ENCODE measurements at regions not wholly inside any gene's neighbourhood (a gene's known extent, or its start where the extent isn't known, plus 50 kb on each side); places are given as distances from the start of the nearest gene placed in this dataset.
"Not testable (repeated sequence)": the region's sequence is repeated elsewhere in the genome, so short reads cannot be mapped to it uniquely, and the experiment has no call there.

DNA sequence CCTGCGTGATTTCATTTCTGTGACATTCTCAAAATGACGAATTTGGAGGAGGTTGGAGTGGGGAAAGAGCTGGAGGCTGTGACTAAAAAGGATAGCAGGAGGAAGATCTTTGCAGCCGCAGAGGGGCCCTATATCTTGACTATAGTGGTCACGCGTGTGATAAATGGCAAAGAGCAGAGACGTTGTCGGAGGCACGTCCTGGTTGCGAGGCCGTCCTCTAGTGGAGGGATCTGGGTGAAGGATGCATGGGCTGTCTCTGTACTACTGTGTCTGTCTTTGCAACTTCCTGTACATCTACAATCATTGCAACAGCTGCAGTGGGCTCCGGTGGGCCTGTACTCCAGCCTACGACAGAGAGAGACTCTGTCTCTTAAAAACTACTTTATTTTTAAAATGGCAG lies 76.6 kb downstream of the YTHDF1 start:
- H3K36me3 ChIP-seq = no peaks in the 10 kb centered on the region
- no peak overlapping the region for H3K4me3 ChIP-seq
- no peaks in the 10 kb centered on the region for H3K27me3 ChIP-seq
- intact Hi-C loops (cut with DNase I) = no loop called here
- H3K4me1 ChIP-seq = no peaks in the 10 kb centered on the region
- TF ChIP-seq CTCF (IDR thresholded peaks at IDR 0.05) (no peak), POLR2A (IDR thresholded peaks at IDR 0.05) (no peak), POLR2AphosphoS5 (IDR thresholded peaks at IDR 0.05; ENCODE audit: insufficient read depth in 1 of 2, low read depth in 1 of 2) (no peak)
- no peak for DNase-seq (ENCODE audit: extremely low spot score in 2 of 2)
- no peaks in the 10 kb centered on the region for H3K9me3 ChIP-seq
- H3K27ac ChIP-seq = no peak overlapping the region

GRCh38 chr20:63138855-63139341 lies 77.0 kb downstream of the YTHDF1 start:
- no peak for DNase-seq (ENCODE audit: extremely low spot score in 2 of 2)
- no peaks in the 10 kb centered on the region for H3K4me1 ChIP-seq
- H3K36me3 ChIP-seq = no peaks in the 10 kb centered on the region
- intact Hi-C loops (cut with DNase I) = no loop called here
- no peaks in the 10 kb centered on the region for H3K9me3 ChIP-seq
- no peak overlapping the region for H3K27ac ChIP-seq
- TF ChIP-seq POLR2A (IDR thresholded peaks at IDR 0.05) = no peak
- TF ChIP-seq CTCF (IDR thresholded peaks at IDR 0.05) = no peak
- TF ChIP-seq POLR2AphosphoS5 (IDR thresholded peaks at IDR 0.05; ENCODE audit: insufficient read depth in 1 of 2, low read depth in 1 of 2) = no peak
- H3K27me3 ChIP-seq = no peaks in the 10 kb centered on the region
- H3K4me3 ChIP-seq = no peak overlapping the region

DNA sequence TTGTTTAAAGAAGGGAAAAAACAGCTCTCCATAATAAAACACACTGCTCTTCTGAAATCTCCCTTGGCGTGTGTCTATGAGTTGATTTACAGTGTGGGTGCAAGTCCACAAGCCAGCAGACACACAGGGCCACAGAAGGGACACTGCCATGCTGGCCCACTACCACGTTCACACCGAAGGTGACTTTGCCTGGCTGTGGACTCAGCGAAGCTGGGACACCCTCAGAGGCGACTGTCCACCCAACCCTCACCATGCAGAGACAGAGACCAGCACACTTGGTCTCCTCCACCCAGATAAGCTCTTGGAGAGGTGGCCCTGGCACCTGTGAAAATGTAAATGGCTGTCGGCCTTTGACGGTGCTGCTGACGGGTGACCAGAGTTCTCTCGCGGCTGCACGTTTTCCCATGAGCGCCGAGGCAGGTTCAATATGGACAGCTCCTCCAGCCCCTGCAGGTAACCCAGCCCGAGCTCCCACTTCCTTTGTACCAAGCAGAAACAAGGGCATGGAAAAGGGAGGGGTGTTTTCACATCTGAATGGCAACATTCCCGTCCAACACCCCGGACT lies 78.0 kb downstream of the YTHDF1 start:
- no peak overlapping the region for H3K4me3 ChIP-seq
- no peak for DNase-seq (ENCODE audit: extremely low spot score in 2 of 2)
- no peaks in the 10 kb centered on the region for H3K36me3 ChIP-seq
- no peak overlapping the region for H3K27ac ChIP-seq
- no peaks in the 10 kb centered on the region for H3K9me3 ChIP-seq
- intact Hi-C loops (cut with DNase I) = no loop called here
- no peaks in the 10 kb centered on the region for H3K4me1 ChIP-seq
- no peaks in the 10 kb centered on the region for H3K27me3 ChIP-seq
- TF ChIP-seq POLR2AphosphoS5 (IDR thresholded peaks at IDR 0.05; ENCODE audit: insufficient read depth in 1 of 2, low read depth in 1 of 2) = no peak
- no peak for TF ChIP-seq CTCF (IDR thresholded peaks at IDR 0.05)
- TF ChIP-seq POLR2A (IDR thresholded peaks at IDR 0.05) = no peak

GRCh38 chr20:63136296-63136695 lies 79.6 kb downstream of the YTHDF1 start:
- no peak for TF ChIP-seq CTCF (IDR thresholded peaks at IDR 0.05)
- TF ChIP-seq POLR2A (IDR thresholded peaks at IDR 0.05) = no peak
- TF ChIP-seq POLR2AphosphoS5 (IDR thresholded peaks at IDR 0.05; ENCODE audit: insufficient read depth in 1 of 2, low read depth in 1 of 2) = no peak
- H3K9me3 ChIP-seq = no peaks in the 10 kb centered on the region
- no peaks in the 10 kb centered on the region for H3K36me3 ChIP-seq
- intact Hi-C loops (cut with DNase I) = no loop called here
- H3K4me3 ChIP-seq = no peak overlapping the region
- no peak for DNase-seq (ENCODE audit: extremely low spot score in 2 of 2)
- H3K27ac ChIP-seq = no peak overlapping the region
- no peaks in the 10 kb centered on the region for H3K27me3 ChIP-seq
- H3K4me1 ChIP-seq = no peaks in the 10 kb centered on the region

DNA sequence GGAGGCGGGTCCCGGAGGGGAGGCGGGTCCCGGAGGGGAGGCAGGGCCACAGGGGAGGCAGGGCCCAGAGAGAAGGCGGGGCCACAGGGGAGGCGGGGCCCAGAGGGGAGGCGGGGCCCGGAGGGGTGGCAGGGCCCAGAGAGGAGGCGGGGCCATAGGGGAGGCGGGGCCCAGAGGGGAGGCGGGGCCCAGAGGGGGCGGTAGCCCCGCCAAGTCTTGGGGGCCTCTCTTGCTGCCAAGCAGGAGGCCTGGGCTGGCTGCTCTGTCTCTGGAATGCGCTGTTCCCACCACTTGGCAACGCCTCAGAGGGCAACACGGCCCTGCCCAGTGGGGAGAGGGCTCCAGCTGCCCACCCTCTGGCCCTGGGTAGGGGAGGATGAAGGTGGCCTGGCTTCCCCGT lies 80.5 kb downstream of the YTHDF1 start:
- H3K36me3 ChIP-seq = no peaks in the 10 kb centered on the region
- no peak for DNase-seq (ENCODE audit: extremely low spot score in 2 of 2)
- intact Hi-C loops (cut with DNase I) = no loop called here
- no peak overlapping the region for H3K27ac ChIP-seq
- TF ChIP-seq CTCF (IDR thresholded peaks at IDR 0.05) = no peak
- TF ChIP-seq POLR2AphosphoS5 (IDR thresholded peaks at IDR 0.05; ENCODE audit: insufficient read depth in 1 of 2, low read depth in 1 of 2) = no peak
- TF ChIP-seq POLR2A (IDR thresholded peaks at IDR 0.05) = no peak
- H3K4me1 ChIP-seq = no peaks in the 10 kb centered on the region
- H3K9me3 ChIP-seq = no peaks in the 10 kb centered on the region
- no peak overlapping the region for H3K4me3 ChIP-seq
- H3K27me3 ChIP-seq = no peaks in the 10 kb centered on the region

DNA sequence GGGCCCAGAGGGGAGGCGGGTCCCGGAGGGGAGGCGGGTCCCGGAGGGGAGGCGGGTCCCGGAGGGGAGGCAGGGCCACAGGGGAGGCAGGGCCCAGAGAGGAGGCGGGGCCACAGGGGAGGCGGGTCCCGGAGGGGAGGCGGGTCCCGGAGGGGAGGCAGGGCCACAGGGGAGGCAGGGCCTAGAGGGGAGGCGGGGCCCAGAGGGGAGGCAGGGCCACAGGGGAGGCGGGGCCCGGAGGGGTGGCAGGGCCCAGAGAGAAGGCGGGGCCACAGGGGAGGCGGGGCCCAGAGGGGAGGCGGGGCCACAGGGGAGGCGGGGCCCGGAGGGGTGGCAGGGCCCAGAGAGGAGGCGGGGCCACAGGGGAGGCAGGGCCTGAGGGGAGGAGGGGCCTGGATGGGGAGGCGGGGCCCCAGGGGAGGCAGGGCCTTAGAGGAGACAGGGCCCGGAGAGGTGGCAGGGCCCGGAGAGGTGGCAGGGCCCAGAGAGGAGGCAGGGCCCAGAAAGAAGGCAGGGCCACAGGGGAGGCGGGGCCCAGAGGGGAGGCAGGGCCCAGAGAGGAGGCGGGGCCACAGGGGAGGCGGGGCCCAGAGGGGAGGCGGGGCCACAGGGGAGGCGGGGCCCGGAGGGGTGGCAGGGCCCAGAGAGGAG lies 81.1 kb downstream of the YTHDF1 start:
- H3K4me1 ChIP-seq; intact Hi-C loops (cut with DNase I); DNase-seq (ENCODE audit: extremely low spot score in 2 of 2); H3K36me3 ChIP-seq; H3K4me3 ChIP-seq; H3K27me3 ChIP-seq; H3K9me3 ChIP-seq; H3K27ac ChIP-seq: not testable (repeated sequence)

Data from vagina (tissue), 2 donors.